HG03342 (cell line): ENCODE measurements at regions not wholly inside any gene's neighbourhood (a gene's known extent, or its start where the extent isn't known, plus 50 kb on each side); places are given as distances from the start of the nearest gene placed in this dataset.
"Not testable (repeated sequence)": the region's sequence is repeated elsewhere in the genome, so short reads cannot be mapped to it uniquely, and the experiment has no call there.

Experiments
- ATAC-seq: cut with Tn5 transposase; IDR thresholded peaks from one replicate; pipeline ENCODE4 v1.9.1; 2021; ENCODE audit warnings: mild to moderate bottlenecking, moderate library complexity; ENCODE audit not compliant: unreplicated experiment

- no peak for ATAC-seq
These were observed 1100.6 kb downstream of the OTOL1 start for GRCh38 chr3:162597226-162597625.

GRCh38 chr3:162598500-162598899, 1101.9 kb downstream of the OTOL1 start:
- not testable (repeated sequence) for ATAC-seq

- ATAC-seq = not testable (repeated sequence)
These were observed 1103.1 kb downstream of the OTOL1 start for GRCh38 chr3:162599742-162600141.

- no peak for ATAC-seq
These were observed 1104.6 kb downstream of the OTOL1 start for GRCh38 chr3:162601101-162601670.

- no peak for ATAC-seq
These were observed 1106.0 kb downstream of the OTOL1 start for GRCh38 chr3:162602619-162603018.

- ATAC-seq = no peak
These were observed 1109.1 kb downstream of the OTOL1 start for GRCh38 chr3:162605651-162606204.

GRCh38 chr3:162610261-162610660, 1113.7 kb downstream of the OTOL1 start:
- no peak for ATAC-seq

- no peak for ATAC-seq
These were observed 1116.4 kb downstream of the OTOL1 start for GRCh38 chr3:162612991-162613390.

- ATAC-seq = no peak
These were observed 1129.6 kb downstream of the OTOL1 start for GRCh38 chr3:162626172-162626571.

GRCh38 chr3:162628531-162628930, 1131.9 kb downstream of the OTOL1 start:
- no peak for ATAC-seq

GRCh38 chr3:162629372-162629771, 1132.8 kb downstream of the OTOL1 start:
- ATAC-seq = no peak

GRCh38 chr3:162632672-162633071, 1136.1 kb downstream of the OTOL1 start:
- no peak for ATAC-seq

- ATAC-seq = not testable (repeated sequence)
These were observed 1143.6 kb downstream of the OTOL1 start for GRCh38 chr3:162640208-162640607.

- ATAC-seq = no peak
These were observed 1144.7 kb downstream of the OTOL1 start for GRCh38 chr3:162641317-162641716.

GRCh38 chr3:162641907-162642306, 1145.3 kb downstream of the OTOL1 start:
- ATAC-seq = no peak

- ATAC-seq = no peak
These were observed 1146.6 kb downstream of the OTOL1 start for GRCh38 chr3:162643245-162643644.

- no peak for ATAC-seq
These were observed 1150.7 kb downstream of the OTOL1 start for GRCh38 chr3:162647321-162647720.

- no peak for ATAC-seq
These were observed 1161.4 kb downstream of the OTOL1 start for GRCh38 chr3:162658003-162658402.

GRCh38 chr3:162665684-162666391, 1169.2 kb downstream of the OTOL1 start:
- no peak for ATAC-seq

- no peak for ATAC-seq
These were observed 1170.2 kb downstream of the OTOL1 start for GRCh38 chr3:162666835-162667234.

GRCh38 chr3:162670181-162670580, 1173.6 kb downstream of the OTOL1 start:
- no peak for ATAC-seq

GRCh38 chr3:162677475-162677874, 1180.9 kb downstream of the OTOL1 start:
- no peak for ATAC-seq
